ENCODE measurements at regions not wholly inside any gene's neighbourhood (a gene's known extent, or its start where the extent isn't known, plus 50 kb on each side); places are given as distances from the start of the nearest gene placed in this dataset.

GRCh38 chr10:14468023-14468441 is 137.3 kb upstream of the FRMD4A start:
- H3K9me3 Mint-ChIP-seq (ENCODE audit: unreplicated experiment) = no peaks in the 10 kb centered on the region
- Histone ChIP-seq H3K36me3 (ENCODE audit: control insufficient read depth, insufficient read depth, low read length) (no peaks in the 10 kb centered on the region), H3K9me3 (peaks cover 4% of the 10 kb centered on the region; the same call in 1 of the 2 replicates), H3K4me3 (ENCODE audit: low read depth, low read length) (no peak overlapping the region), H3K27me3 (replicated peaks; ENCODE audit: control insufficient read depth, insufficient read depth, low read length) (no peaks in the 10 kb centered on the region), H3K4me1 (no peaks in the 10 kb centered on the region)
- H3K36me3 Mint-ChIP-seq (ENCODE audit: insufficient read depth, unreplicated experiment) = no peaks in the 10 kb centered on the region
- POLR2A ChIA-PET = no interaction called here
- H3K4me3 Mint-ChIP-seq (ENCODE audit: unreplicated experiment) = no peak overlapping the region
- CTCF ChIA-PET = no interaction called here
- no TSS peak for BruUV-seq (replicated peaks)
- no peak overlapping the region for H3K27ac Mint-ChIP-seq (ENCODE audit: unreplicated experiment)
- no peaks in the 10 kb centered on the region for H3K4me1 Mint-ChIP-seq (ENCODE audit: low read depth, unreplicated experiment)
- TF ChIP-seq, protein P1, sequence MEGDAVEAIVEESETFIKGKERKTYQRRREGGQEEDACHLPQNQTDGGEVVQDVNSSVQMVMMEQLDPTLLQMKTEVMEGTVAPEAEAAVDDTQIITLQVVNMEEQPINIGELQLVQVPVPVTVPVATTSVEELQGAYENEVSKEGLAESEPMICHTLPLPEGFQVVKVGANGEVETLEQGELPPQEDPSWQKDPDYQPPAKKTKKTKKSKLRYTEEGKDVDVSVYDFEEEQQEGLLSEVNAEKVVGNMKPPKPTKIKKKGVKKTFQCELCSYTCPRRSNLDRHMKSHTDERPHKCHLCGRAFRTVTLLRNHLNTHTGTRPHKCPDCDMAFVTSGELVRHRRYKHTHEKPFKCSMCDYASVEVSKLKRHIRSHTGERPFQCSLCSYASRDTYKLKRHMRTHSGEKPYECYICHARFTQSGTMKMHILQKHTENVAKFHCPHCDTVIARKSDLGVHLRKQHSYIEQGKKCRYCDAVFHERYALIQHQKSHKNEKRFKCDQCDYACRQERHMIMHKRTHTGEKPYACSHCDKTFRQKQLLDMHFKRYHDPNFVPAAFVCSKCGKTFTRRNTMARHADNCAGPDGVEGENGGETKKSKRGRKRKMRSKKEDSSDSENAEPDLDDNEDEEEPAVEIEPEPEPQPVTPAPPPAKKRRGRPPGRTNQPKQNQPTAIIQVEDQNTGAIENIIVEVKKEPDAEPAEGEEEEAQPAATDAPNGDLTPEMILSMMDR (IDR thresholded peaks at IDR 0.05; ENCODE audit: insufficient read depth in 1 of 2, low read depth in 1 of 2, low read length in 1 of 2, severe bottlenecking in 1 of 2, unreplicated experiment in 1 of 2) = no peak
- intact Hi-C loops (cut with micrococcal nuclease; ENCODE audit: unreplicated experiment) = no loop called here
- H3K27me3 Mint-ChIP-seq (ENCODE audit: insufficient read depth, unreplicated experiment) = peaks cover 7% of the 10 kb centered on the region
- DNase-seq = no peak

DNA sequence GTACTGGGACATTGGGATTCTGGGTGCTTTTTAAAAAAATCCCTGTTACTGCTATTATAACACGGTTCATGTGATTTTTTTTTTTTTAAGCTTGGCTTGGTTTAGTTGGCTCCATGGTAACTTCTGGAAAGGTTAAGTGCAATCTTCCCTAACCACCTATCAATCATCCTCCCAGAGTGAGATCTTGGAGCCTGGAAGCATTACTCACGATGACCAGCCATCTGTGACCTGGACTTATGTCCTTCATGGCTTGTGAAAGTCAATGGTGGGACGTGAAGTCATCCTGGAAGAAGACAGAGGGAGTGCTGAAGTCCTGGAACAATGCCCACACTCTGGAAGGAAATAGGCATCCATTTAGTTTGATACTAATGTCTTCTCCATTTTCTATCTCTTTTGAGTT is 135.5 kb upstream of the FRMD4A start:
- Histone ChIP-seq H3K36me3 (ENCODE audit: control insufficient read depth, insufficient read depth, low read length) (no peaks in the 10 kb centered on the region), H3K4me1 (no peaks in the 10 kb centered on the region), H3K9me3 (peaks cover 4% of the 10 kb centered on the region; the same call in 1 of the 2 replicates), H3K4me3 (ENCODE audit: low read depth, low read length) (no peak overlapping the region), H3K27me3 (replicated peaks; ENCODE audit: control insufficient read depth, insufficient read depth, low read length) (no peaks in the 10 kb centered on the region)
- Mint-ChIP-seq H3K27me3 (ENCODE audit: insufficient read depth, unreplicated experiment) (peaks cover 4% of the 10 kb centered on the region), H3K27ac (ENCODE audit: unreplicated experiment) (no peak overlapping the region), H3K4me3 (ENCODE audit: unreplicated experiment) (no peak overlapping the region), H3K36me3 (ENCODE audit: insufficient read depth, unreplicated experiment) (no peaks in the 10 kb centered on the region), H3K4me1 (ENCODE audit: low read depth, unreplicated experiment) (no peaks in the 10 kb centered on the region), H3K9me3 (ENCODE audit: unreplicated experiment) (no peaks in the 10 kb centered on the region)
- intact Hi-C loops (cut with micrococcal nuclease; ENCODE audit: unreplicated experiment) = no loop called here
- no peak for DNase-seq
- no TSS peak for BruUV-seq (replicated peaks)
- ChIA-PET POLR2A (no interaction called here), CTCF (interaction anchor here (0.6 kb wide), 1 partner anchor 703 kb away, joined by 4 read pairs; no protein-coding TSS in a partner anchor)
- TF ChIP-seq, protein P1 (IDR thresholded peaks at IDR 0.05; ENCODE audit: insufficient read depth in 1 of 2, low read depth in 1 of 2, low read length in 1 of 2, severe bottlenecking in 1 of 2, unreplicated experiment in 1 of 2) = no peak

DNA sequence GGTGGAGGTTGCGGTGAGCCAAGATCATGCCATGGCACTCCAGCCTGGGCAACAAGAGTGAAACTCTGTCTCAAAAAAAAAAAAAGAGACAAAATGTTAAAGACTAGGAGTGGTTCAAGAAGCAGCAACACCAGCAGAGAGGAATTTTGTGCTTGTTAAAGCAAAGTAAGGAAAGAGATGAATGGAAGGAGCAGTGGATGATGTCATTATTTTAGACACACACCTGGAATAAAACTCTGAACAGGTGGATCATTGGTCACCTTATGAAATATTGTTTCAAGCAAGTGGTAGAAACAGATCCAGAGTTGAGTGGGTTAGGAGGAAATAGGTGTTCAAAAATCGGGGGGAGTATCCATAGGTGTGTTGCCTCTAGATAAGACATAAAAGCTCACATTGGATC is 129.7 kb upstream of the FRMD4A start:
- no TSS peak for BruUV-seq (replicated peaks)
- no peak overlapping the region for H3K4me3 ChIP-seq (ENCODE audit: low read depth, low read length)
- Mint-ChIP-seq H3K4me3 (ENCODE audit: unreplicated experiment) (no peak overlapping the region), H3K27me3 (ENCODE audit: insufficient read depth, unreplicated experiment) (peaks cover 4% of the 10 kb centered on the region), H3K9me3 (ENCODE audit: unreplicated experiment) (peaks cover 12% of the 10 kb centered on the region), H3K36me3 (ENCODE audit: insufficient read depth, unreplicated experiment) (no peaks in the 10 kb centered on the region), H3K4me1 (ENCODE audit: low read depth, unreplicated experiment) (no peaks in the 10 kb centered on the region), H3K27ac (ENCODE audit: unreplicated experiment) (no peak overlapping the region)
- H3K27me3 ChIP-seq (replicated peaks; ENCODE audit: control insufficient read depth, insufficient read depth, low read length) = no peaks in the 10 kb centered on the region
- TF ChIP-seq, protein P1 (IDR thresholded peaks at IDR 0.05; ENCODE audit: insufficient read depth in 1 of 2, low read depth in 1 of 2, low read length in 1 of 2, severe bottlenecking in 1 of 2, unreplicated experiment in 1 of 2) = no peak
- POLR2A ChIA-PET = no interaction called here
- H3K4me1 ChIP-seq = no peaks in the 10 kb centered on the region
- CTCF ChIA-PET = no interaction called here
- DNase-seq = no peak
- peaks cover 6% of the 10 kb centered on the region; the same call in 1 of the 2 replicates for H3K9me3 ChIP-seq
- H3K36me3 ChIP-seq (ENCODE audit: control insufficient read depth, insufficient read depth, low read length) = no peaks in the 10 kb centered on the region
- intact Hi-C loops (cut with micrococcal nuclease; ENCODE audit: unreplicated experiment) = loop anchor here (2.0 kb wide), 1 partner anchor 18 kb away; no protein-coding TSS in a partner anchor

All from Caco-2 (cell line).